GM19351 (cell line): ENCODE measurements at regions not wholly inside any gene's neighbourhood (a gene's known extent, or its start where the extent isn't known, plus 50 kb on each side); places are given as distances from the start of the nearest gene placed in this dataset.

Experiments used
- ATAC-seq: cut with Tn5 transposase; IDR thresholded peaks from one replicate; pipeline ENCODE4 v1.9.1; 2021; ENCODE audit warnings: mild to moderate bottlenecking, moderate library complexity; ENCODE audit not compliant: unreplicated experiment

GRCh38 chr9:14399756-14400657, 86.1 kb upstream of the NFIB start:
- no peak for ATAC-seq

- no peak for ATAC-seq
Measured at GRCh38 chr9:14398473-14398872, 84.5 kb upstream of the NFIB start.

GRCh38 chr9:14396171-14396570, 82.2 kb upstream of the NFIB start:
- no peak for ATAC-seq

GRCh38 chr9:14395317-14396082, 81.6 kb upstream of the NFIB start:
- no peak for ATAC-seq

GRCh38 chr9:14393418-14393817, 79.5 kb upstream of the NFIB start:
- no peak for ATAC-seq

- no peak for ATAC-seq
Measured at GRCh38 chr9:14391620-14392019, 77.7 kb upstream of the NFIB start.

- ATAC-seq: no peak
Measured at GRCh38 chr9:14389657-14390056, 75.7 kb upstream of the NFIB start.

- ATAC-seq: no peak
Measured at GRCh38 chr9:14389146-14389545, 75.2 kb upstream of the NFIB start.

- ATAC-seq: no peak
Measured at GRCh38 chr9:14383773-14384172, 69.8 kb upstream of the NFIB start.

- no peak for ATAC-seq
Measured at GRCh38 chr9:14383294-14383693, 69.4 kb upstream of the NFIB start.

- ATAC-seq: no peak
Measured at GRCh38 chr9:14380061-14380836, 66.3 kb upstream of the NFIB start.

GRCh38 chr9:14379280-14379679, 65.3 kb upstream of the NFIB start:
- ATAC-seq: no peak

- ATAC-seq: no peak
Measured at GRCh38 chr9:14373706-14374105, 59.8 kb upstream of the NFIB start.

- ATAC-seq: no peak
Measured at GRCh38 chr9:14373336-14373666, 59.4 kb upstream of the NFIB start.

GRCh38 chr9:14372437-14373335, 58.7 kb upstream of the NFIB start:
- no peak for ATAC-seq

GRCh38 chr9:14369011-14369410, 55.1 kb upstream of the NFIB start:
- ATAC-seq: no peak

- ATAC-seq: no peak
Measured at GRCh38 chr9:14366076-14366475, 52.1 kb upstream of the NFIB start.

GRCh38 chr9:14365670-14366069, 51.7 kb upstream of the NFIB start:
- ATAC-seq: no peak
